GM18517 (cell line): ENCODE measurements at regions not wholly inside any gene's neighbourhood (a gene's known extent, or its start where the extent isn't known, plus 50 kb on each side); places are given as distances from the start of the nearest gene placed in this dataset.
A peak's percentile ranks its signal among the peaks of the same experiment; 100 is the strongest.
"Not testable (repeated sequence)": the region's sequence is repeated elsewhere in the genome, so short reads cannot be mapped to it uniquely, and the experiment has no call there.

Experiments
- ATAC-seq: cut with Tn5 transposase; IDR thresholded peaks from one replicate; pipeline ENCODE4 v1.9.1; 2021; ENCODE audit warnings: mild to moderate bottlenecking, moderate library complexity; ENCODE audit not compliant: unreplicated experiment

DNA sequence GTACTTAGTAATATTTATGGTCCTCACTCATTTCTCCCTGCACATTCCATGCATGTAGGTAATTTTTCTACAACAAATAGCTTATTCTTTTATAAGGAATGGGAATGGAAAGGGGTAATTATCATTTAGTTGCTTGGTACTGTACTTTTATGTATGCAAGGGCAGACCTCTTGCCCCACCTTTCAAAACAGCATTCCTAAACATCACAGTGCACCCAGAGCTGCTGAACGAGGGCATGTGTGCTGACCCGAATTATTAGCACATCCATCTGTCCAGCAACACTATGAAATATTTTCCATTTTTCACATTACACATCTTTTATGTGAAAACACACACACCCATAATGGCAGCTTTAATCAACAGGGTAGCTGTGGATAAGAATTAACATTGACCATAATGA is 228.6 kb upstream of the ARRDC3 start:
- no peak for ATAC-seq

DNA sequence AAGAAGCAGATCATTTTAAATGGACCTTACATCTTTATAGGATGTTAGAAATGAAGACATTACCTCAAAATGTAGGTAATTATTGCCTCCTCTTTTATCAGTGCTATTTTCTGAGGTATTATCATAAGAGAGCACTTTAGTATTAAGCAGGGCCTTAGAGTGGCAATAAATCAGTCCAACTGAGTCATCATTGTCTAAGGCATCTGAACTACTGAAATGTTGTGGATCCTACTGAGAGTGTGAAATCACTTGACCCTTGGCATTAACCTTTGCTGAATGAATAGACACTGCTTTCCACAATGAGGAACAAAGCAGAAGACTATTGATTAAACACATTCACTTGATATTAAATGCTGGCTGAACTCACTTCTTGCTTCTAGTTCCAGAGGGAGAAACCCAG is 224.6 kb upstream of the ARRDC3 start:
- ATAC-seq, result no peak

DNA sequence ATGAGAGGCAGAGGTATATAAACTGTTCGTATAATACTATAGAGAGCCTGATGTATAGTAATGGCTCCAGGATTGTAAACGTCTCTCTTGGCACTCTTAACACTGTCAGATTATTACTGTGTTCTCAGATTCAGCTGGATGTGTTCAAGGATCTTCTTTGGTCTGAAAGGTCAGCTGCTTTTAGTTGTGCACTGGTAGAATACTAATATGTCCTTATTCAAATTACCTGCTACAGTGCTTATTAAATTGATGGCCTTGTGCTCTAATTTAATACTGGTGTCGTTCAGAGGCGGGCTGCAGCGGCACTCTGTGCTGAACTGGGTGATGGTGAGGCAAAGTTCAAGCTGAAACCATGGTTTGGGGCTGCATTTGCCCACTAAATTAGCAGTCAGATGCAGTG is 216.7 kb upstream of the ARRDC3 start:
- no peak for ATAC-seq

DNA sequence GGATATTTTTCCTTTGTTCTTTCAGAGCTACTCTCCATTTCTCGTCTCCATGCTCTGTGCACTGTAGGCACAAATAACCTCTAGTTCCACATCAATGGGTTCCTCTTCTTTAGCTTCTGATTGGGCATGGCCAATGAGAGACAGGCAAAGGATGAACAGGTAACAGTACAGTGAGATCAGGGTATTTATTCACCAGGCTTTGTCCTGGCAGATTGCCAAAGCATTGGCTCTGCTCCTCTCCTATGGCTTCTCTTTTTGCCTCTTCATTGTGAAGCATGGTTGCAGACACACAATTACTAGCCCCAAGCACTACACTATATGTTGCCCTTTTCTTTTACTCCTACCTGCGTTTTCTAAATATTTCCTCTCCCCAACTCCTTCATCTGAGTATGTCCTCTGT is 215.1 kb upstream of the ARRDC3 start:
- ATAC-seq, result no peak

DNA sequence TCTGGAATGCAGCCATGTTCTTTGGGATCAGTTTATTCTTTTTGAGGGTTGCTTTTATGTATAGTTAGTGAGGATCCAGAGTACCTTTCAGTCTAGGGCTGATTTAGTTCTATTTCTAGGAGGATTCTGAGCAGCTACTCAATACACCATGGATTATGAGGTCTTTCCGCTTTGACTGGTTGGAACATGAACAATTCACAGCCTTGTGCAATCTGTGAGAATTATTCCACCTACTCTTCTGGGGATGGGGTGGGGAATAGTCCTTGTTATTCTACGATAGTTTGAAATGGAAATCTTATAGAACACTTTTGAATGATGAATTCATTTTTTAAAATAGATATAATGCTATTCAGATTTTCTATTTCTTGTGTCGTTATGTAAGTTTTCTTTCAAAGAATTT is 212.3 kb upstream of the ARRDC3 start:
- ATAC-seq, result no peak

DNA sequence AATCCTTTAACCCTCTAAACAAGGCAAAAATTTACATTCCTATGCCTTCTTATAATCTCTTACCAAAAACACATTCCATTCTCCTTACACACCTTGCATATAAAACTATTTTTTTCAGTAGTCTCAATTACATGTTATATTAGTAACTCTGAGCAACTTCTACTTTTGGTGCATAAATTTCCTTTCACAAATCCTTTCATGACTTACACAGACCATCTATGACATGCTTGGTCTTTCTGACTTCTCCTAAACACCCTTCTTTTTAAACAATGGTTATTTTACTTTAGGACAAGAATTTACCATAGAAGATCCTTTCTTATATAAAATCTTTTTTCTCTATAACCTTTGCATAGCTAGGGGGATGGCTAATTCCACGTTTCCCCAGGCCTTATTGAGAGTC is 208.0 kb upstream of the ARRDC3 start:
- ATAC-seq, result no peak

DNA sequence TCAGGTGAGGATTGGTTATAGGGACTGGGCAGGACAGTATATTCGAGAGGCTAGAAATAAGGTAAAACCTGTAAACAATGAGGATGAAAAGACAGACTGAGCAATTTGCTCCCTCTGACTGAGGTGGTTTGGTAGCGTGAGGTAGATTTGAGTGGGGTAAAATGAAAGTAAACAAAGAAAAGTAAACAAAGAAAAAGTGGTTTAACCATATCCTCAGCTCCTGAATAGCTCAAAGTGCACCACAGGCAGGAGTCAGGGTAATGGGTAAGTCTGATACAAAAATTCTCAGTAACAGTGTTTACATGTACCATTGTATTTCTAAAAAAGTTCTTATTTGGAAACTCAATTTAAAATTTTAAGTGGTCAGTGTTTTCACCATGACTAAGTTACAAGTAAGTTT is 203.1 kb upstream of the ARRDC3 start:
- ATAC-seq, result no peak

DNA sequence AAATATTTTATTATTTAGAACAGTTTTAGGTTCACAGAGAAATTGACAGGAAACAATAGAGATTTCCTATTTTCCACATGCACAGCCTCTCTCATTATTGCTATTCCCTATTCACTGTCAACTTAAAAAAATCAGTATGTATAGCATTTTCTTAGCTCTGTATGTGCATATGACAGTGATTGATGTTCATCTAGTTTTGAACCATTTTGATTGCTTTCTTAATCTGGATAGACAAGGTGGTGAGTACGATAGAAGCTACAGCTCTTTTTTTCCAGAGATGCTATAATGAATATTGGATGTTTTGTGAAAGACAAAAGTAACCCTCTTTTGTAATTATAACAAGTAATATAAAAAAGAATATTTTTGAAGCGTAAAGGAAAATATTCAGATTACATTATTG is 201.2 kb upstream of the ARRDC3 start:
- ATAC-seq, result no peak

DNA sequence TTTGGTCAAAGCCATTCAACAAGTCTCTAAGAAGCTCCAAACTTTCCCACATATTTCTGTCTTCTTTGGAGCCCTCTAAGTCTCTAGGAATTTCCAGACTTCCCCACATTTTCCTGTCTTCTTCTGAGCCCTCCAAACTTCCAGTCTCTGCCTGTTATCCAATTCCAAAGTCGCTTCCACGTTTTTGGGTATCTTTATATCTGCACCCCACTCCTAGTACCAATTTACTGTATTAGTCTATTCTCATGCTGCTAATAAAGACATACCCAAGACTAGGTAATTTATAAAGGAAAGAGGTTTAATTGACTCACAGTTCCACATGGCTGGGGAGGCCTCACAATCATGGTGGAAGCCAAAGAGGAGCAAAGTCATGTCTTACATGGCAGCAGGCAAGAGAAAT is 182.9 kb upstream of the ARRDC3 start:
- ATAC-seq, result not testable (repeated sequence)

DNA sequence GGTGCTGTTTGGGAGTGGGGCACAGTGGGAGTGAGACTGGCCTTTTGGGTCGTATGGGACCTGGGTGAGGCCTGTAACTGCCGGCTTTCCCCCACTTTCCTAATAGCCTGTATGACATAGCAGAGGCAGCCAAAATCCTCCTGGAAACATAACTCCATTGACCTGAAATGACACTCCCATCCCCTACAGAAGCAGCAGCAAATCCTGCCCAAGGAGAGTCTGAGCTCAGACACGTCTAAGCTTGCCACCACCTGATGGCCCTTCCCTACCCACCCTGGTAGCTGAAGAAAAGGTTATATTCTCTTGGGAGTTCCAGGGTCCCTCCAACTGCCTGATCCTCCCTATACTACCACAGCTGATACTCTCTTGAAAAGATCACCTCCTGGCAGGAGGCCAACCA is 179.8 kb upstream of the ARRDC3 start:
- no peak for ATAC-seq

DNA sequence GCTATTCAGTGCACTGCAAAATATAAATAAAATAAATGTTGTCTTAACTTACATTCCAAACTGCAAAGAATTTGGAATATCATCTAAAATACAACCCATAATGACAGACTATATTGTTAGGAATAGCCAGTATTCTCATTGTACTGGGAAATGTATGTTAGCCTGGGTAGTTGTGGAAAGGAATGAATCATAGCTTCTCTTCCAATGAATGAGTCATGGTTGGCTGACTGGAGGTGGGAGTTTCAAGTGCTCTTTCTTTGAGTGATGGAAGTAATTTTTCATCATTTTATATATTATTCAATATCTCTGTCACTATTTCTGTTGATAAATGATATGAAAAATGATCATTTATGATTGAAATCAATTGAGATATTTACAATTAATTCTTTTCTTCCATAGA is 158.6 kb upstream of the ARRDC3 start:
- ATAC-seq, result no peak

DNA sequence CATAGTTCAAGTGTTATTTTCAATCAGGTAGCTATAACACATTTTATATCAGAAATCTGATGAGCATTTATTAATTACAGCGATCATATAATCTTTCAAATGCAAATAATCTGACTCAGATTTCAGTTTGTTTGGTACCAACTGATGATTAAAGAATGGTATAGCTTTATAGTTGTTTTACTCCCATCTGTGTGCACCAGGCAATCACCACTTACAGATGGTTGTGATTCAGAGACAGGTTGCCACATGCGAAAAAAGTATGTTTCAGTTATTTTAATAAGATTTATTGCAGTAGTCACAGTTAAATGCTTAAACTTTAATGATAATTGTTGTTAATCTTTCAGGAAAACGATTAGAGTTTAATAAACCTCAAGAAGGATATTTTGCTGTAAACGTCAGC is 155.1 kb upstream of the ARRDC3 start:
- ATAC-seq, result no peak

DNA sequence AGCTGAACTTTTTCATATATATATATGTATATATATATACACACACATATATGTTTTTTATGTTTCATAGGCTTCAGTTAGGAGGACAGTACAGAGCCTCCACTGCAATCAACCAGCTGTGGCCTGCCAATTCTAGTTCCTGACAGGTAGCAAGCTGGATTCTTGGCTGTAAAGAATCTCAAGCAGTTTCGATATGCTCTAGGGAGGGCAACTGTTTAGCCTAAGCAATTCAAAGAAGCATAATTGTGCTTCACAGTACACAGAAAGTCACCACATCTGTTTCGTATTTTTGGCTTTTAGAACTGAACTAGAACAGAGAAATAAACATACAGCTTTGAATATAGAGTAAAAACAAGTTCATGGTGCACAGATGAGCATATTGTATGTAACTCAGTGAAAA is 152.4 kb upstream of the ARRDC3 start:
- no peak for ATAC-seq

DNA sequence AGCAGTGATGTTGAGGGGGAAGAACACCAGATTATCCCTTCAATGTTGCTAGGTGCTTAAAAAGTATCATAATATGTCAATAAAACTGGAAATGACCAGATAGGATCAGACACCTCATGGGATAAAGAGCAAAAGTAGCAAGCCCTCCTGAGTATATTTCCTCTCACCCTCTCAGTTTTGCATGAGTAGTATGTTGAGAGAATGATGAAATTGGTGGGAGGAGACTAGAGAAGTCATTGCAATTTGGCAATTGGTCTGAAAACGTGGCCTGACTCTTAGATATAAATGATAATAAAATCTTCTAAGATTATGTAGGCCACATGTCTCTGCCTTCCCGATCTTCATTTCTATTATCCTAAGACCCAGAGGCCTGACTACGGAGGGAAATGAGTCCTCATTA is 151.2 kb upstream of the ARRDC3 start:
- no peak for ATAC-seq

DNA sequence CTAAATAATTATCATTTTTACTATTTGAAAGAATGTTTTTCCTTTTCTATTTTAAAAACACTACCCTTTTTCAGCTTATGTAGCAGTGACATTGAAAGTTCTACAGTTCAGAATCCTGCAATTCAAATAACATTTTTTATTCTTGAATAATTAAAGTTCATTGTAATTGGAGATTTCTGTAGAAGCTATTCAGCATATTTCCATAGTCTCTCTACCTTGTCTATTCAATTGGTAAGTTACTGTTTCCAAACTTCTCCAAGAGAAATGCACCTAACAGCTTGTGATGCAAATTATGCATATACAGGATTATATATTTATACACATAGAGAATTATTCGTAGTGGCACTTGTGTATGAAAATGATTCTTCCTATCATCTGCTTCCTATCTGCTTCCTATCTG is 149.7 kb upstream of the ARRDC3 start:
- no peak for ATAC-seq

DNA sequence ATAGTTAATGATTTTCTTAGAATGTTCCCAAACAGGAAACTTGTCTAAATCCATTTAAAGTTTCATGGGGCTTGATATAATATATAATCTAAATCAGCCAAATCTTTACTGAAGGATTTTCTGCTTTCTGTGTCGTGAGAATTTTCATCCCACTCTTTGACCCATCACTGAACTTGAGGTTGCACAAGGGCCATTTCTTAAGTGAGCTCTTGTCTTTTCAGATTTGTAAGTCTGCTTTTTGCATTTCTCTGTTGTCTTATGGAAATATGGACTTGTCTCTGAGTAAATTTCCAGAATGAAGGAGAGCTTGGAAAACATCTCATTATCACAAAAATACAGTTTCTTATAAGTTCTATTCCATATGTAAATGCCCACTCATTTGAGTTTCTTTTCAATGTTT is 149.2 kb upstream of the ARRDC3 start:
- no peak for ATAC-seq

DNA sequence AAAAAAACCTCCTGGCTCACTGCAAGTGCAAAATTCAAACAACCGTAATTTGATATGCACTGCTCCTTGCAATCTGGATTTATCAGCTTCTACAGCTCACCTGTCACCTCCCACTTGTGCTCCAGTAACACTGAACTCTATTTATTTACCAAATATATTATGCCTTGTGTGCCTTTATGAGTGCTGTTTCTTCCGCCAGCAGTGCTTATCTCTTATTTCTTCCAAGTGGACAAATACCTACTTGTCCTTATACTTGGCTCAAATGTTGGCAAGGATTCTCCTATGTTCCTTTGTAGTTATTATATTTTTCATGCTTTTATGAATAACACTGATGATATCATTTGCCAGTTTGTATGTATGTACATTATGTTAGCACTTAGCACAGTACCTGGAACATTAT is 145.7 kb upstream of the ARRDC3 start:
- no peak for ATAC-seq

DNA sequence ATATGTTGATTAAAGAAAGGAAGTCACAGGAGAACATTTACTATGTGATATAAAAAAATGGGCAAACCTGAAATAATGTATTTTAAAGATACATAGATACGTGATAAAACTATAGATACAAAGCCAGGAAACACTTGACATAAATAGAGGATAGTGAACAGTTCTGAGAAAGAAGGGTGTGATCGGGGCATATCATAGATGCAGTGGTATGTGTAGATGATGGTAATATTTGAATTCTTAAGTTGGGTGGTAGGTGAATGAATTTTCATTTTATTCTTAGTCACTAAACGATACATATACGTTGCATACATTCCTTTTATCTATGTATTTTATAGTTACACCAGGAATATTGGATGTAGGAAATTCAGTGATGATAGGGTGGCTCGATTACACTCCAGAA is 138.7 kb upstream of the ARRDC3 start:
- no peak for ATAC-seq

DNA sequence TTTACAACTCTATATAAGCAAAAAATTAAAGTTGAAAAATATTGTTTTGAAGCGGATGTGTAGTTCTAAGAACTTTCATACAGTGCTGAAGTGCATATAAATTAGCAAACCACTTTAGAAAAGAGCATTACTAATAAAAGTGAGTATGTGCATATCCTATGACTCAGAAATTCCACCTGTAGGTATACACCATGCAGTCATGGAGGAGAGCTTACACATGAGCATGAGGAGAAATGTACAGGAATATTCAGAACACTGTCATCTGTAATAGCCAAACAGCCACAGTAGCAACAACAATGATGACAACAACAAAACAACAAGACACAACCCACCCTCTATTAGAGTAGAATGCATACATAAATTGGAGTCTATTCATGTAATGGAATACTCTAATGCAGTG is 138.2 kb upstream of the ARRDC3 start:
- no peak for ATAC-seq

DNA sequence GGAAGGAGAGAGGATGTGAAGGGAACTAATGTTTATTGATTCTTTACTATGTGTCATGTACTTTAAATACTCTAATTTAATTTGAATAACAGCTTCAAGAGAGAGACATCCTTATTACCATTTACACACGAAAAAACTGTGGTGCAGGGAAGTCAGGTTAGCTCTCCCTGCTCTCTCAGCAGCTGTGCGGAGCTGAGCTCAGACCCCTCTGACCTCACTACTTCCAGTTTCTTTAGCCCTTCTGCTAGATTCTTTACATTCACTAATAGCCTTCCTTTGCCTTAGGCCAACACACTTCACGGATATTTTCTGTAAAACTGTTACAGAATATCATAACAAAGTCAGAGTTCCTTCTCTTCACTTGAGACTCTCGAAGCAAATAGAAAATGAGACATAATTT is 131.3 kb upstream of the ARRDC3 start:
- no peak for ATAC-seq

DNA sequence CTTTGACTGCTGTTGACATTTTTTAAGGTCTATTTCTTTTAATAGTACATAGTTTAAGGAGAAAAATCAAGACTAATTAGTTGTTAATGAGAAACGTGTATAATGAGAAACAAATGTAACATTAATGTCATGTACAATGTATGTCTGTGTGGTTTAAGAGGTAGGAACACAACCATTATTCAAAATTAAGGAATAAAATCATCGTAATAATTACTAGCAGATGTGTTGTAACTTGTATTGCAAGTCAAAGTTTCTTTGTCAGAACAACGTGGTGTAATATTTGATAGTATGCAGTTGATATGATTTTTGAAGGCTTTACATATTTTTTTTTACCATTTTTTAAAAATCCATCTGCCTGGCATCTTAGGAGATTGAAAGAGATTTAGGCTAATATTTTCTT is 120.2 kb upstream of the ARRDC3 start:
- no peak for ATAC-seq

DNA sequence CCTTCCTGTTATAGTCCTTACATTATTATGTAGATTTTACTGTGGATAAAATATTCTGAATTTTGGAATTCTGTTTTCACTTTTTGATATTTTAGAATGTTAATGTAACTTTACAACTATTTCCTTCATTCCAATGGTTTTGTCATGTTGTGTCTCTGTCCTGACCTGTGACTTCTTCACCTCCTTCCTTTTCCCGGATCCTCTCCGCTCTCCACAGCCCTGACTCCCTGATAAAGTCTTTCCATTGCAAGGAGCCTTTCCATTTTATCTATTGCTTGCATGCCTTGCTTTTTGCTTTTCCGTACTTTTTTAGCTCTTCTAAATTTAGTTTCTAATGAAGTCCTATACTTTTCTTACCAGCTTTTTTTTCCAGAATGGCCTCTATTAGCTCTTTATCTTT is 117.6 kb upstream of the ARRDC3 start:
- no peak for ATAC-seq

DNA sequence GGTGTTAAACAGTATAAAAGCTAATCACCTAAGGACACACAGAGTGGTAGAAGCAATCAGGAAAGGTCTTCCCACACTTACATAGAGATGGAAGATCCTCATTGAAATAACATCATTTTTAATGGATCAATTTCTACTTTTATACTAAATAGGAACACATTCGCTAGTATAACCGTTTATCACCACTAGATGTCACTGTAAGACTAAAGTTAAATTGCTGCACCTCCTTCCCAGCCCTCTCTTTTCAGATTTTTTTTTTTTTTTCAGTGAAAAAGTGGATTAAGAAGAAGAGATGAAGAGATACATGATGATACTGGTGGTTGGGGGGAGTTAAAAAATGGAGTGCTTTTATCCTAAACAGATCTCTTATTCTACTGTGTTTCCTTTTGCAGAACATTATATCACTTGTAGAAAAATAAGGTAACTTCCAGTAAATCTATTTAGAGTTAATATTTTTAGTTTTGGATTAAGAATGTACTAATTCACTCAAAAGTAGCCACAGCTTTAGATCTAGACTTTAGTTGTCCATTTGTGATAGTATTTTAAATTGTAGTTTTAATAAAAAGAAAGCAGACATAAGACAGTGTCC is 116.9 kb upstream of the ARRDC3 start:
- ATAC-seq, result peak; percentile 69

DNA sequence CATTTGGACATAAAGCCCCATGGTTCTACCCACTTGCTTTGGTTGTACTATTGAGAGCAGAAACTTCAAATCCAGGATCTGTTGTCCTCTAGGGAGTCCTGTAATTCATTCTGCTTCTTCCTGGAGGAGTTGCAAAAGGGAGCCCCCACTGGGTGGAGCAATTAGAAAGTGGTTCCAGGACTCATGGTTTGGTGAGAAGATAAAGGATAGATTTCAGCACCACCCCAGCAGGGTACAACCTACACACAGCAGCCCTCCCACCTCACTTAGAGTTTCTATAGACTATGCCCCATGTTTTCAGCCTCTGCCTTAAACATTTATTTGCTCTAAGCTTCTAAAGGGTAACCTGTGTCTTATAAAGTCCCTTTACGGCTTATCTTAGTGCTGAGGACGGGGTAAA is 112.6 kb upstream of the ARRDC3 start:
- no peak for ATAC-seq
